NT2/D1 (cell line): ENCODE measurements at regions not wholly inside any gene's neighbourhood (a gene's known extent, or its start where the extent isn't known, plus 50 kb on each side); places are given as distances from the start of the nearest gene placed in this dataset.

Experiments used
- SUZ12 ChIP-seq: IDR thresholded peaks from 2 replicates; pipeline ENCODE4 v1.6.1; 2011; ENCODE audit not compliant: insufficient read length, insufficient read depth; ENCODE audit errors: extremely low read depth
- YY1 ChIP-seq: IDR thresholded peaks from 2 replicates; pipeline ENCODE4 v1.6.1; 2011; ENCODE audit not compliant: insufficient read length, insufficient read depth
- ZNF274 ChIP-seq: IDR thresholded peaks from 2 replicates; pipeline ENCODE4 v1.6.1; 2011; ENCODE audit warnings: mild to moderate bottlenecking, low read depth, low read length

DNA sequence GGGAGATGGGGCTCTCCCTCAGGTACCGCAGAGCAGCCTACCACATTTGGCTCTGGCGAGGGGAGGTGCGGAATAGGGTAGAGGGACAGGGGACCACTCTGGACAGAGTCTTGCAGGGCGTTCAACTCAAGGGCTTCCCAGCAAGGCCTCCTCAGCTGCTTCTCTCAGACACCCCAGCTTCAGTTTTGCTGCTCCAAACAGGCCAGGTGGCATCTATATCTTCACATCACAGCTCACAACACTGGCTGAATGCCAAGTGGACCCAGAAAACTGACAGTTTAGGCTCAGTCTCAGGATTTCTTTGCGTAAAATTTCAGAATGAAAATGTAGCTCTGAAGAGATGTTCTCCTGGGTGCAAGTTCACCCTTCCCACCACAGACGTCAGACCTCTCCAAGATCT is 592.6 kb upstream of the ADAMTS16 start:
- no peak for TF ChIP-seq SUZ12
- no peak for TF ChIP-seq YY1
- no peak for TF ChIP-seq ZNF274
